ENCODE measurements at regions not wholly inside any gene's neighbourhood (a gene's known extent, or its start where the extent isn't known, plus 50 kb on each side); places are given as distances from the start of the nearest gene placed in this dataset.

DNA sequence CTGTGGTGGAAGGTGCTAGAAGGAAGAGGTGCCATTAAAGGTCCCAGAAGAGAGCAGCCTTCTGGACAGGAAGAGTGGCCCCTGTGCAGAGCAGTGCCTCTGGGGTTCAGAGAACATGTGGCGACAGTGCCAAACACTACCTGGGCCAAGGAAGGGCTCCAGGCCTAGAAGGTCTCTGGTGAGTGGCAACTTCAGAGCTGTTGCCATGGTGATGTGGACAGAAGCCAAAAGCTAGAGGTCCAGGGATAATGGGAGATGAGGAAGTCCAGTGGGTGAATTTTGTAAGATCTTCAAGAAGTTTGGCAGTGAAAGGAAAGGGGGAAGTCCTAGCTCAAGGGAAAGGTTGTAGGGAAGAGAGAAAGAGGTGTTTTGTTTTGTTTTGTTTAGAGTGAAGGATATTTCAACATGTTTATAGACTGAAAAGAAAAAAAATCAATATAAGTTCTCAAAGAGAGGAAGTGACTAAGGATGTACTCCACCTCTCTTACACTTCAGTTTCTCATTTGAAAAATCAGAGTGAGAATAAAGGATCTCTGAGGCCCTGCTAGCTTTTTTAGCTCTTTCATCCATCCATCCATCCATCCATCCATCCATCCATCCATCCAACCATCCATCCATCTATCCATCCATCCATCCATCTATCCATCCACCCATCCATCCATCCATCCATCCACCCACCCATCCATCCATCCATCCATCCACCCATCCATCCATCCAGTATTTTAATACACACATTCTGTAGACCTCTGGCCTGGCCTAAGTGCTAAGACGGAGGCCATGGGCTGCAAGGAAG, 77.1 kb upstream of the DUSP5 start:
- TF ChIP-seq, protein P1, sequence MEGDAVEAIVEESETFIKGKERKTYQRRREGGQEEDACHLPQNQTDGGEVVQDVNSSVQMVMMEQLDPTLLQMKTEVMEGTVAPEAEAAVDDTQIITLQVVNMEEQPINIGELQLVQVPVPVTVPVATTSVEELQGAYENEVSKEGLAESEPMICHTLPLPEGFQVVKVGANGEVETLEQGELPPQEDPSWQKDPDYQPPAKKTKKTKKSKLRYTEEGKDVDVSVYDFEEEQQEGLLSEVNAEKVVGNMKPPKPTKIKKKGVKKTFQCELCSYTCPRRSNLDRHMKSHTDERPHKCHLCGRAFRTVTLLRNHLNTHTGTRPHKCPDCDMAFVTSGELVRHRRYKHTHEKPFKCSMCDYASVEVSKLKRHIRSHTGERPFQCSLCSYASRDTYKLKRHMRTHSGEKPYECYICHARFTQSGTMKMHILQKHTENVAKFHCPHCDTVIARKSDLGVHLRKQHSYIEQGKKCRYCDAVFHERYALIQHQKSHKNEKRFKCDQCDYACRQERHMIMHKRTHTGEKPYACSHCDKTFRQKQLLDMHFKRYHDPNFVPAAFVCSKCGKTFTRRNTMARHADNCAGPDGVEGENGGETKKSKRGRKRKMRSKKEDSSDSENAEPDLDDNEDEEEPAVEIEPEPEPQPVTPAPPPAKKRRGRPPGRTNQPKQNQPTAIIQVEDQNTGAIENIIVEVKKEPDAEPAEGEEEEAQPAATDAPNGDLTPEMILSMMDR (IDR thresholded peaks at IDR 0.05; ENCODE audit: control extremely low read depth, extremely low read depth) = no peak
- Histone ChIP-seq H3K9ac (ENCODE audit: insufficient read depth in 1 of 2, low read length in 2 of 2) (no peak overlapping the region), H3K27ac (ENCODE audit: low read depth in 1 of 2, low read length in 1 of 2) (no peak overlapping the region), H3K36me3 (ENCODE audit: control insufficient read depth in 4 of 4, insufficient read depth in 4 of 4, low read length in 4 of 4) (no peaks in the 10 kb centered on the region), H3K9me3 (ENCODE audit: control insufficient read depth in 4 of 4, insufficient read depth in 3 of 4, low read length in 3 of 4) (no peaks in the 10 kb centered on the region), H3K4me1 (ENCODE audit: control insufficient read depth in 5 of 5, insufficient read depth in 5 of 5, low read length in 5 of 5) (peaks cover 0 to 9% (median 0%) of the 10 kb centered on the region in 5 donors), H3K27me3 (ENCODE audit: control insufficient read depth in 3 of 3, insufficient read depth in 3 of 3, low read length in 2 of 3) (no peaks in the 10 kb centered on the region), H3K4me3 (no peak overlapping the region)
- 84 to 94% methylated on average over 2 of the region's 2 CpGs for WGBS, 2 donors
- ATAC-seq (ENCODE audit: insufficient read depth, low FRiP score) (no peak), DNase-seq (peak in 2 of 3 donors; percentile 42 to 48)

DNA sequence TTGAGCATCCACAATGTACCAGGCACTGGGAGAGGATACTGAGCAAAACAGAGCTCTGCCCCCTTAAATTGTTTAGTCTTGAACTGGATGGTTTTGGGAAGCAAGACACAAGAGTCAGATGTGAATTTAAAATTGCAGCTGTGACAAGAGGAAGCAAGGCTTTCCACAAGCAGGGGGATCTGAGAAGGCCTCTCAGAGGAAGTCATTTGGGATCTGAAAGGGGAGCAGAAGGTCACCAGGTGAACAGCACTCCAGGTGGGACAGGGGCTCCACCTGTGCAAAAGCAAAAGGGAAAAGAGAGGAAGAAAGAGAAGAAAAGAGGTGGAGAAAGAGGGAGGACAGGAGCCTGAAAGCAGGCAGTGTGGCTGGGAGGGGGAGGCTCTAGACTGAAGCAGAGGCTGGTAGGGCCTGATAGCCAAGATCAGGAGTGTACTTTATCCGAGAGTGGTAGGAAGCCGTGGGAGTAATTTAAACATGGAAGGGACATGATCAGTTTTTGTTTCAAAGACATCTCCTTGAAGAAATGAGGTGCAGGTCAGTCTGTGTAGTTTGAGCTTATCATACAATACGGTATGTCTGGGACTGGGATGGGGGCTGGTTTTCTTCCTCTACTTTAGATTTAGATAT, 76.1 kb upstream of the DUSP5 start:
- Histone ChIP-seq H3K27me3 (ENCODE audit: control insufficient read depth in 3 of 3, insufficient read depth in 3 of 3, low read length in 2 of 3) (no peaks in the 10 kb centered on the region), H3K27ac (ENCODE audit: low read depth in 1 of 2, low read length in 1 of 2) (no peak overlapping the region), H3K4me3 (no peak overlapping the region), H3K9me3 (ENCODE audit: control insufficient read depth in 4 of 4, insufficient read depth in 3 of 4, low read length in 3 of 4) (no peaks in the 10 kb centered on the region), H3K9ac (ENCODE audit: insufficient read depth in 1 of 2, low read length in 2 of 2) (no peak overlapping the region), H3K36me3 (ENCODE audit: control insufficient read depth in 4 of 4, insufficient read depth in 4 of 4, low read length in 4 of 4) (no peaks in the 10 kb centered on the region), H3K4me1 (ENCODE audit: control insufficient read depth in 5 of 5, insufficient read depth in 5 of 5, low read length in 5 of 5) (peaks cover 0 to 9% (median 0%) of the 10 kb centered on the region in 5 donors)
- ATAC-seq (ENCODE audit: insufficient read depth, low FRiP score) (no peak), DNase-seq (no peak)
- TF ChIP-seq, protein P1 (IDR thresholded peaks at IDR 0.05; ENCODE audit: control extremely low read depth, extremely low read depth) = no peak
- WGBS, 2 donors = 63 to 68% methylated on average over 3 of the region's 3 CpGs

DNA sequence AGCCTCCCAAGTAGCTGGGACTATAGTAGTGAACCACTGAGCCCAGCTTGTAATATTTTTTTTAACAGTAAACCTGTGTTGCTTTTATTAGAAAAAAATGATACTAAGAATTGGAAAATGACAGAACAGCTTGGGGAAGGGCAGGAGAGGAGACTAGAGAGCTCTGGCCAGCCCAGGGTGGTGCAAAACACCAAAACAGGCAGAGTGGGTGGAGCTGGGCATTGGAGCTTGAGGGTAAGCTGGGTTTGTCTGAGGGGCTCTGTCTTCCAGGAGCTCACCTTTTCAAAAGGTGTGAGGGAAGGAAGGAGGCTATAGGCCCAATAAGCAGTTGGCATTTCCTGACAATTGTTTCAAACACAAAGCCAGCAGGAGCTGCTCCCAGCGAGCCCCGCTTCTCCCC, 75.2 kb upstream of the DUSP5 start:
- ATAC-seq (ENCODE audit: insufficient read depth, low FRiP score) (no peak), DNase-seq (no peak)
- Histone ChIP-seq H3K27me3 (ENCODE audit: control insufficient read depth in 3 of 3, insufficient read depth in 3 of 3, low read length in 2 of 3) (no peaks in the 10 kb centered on the region), H3K9ac (ENCODE audit: insufficient read depth in 1 of 2, low read length in 2 of 2) (no peak overlapping the region), H3K9me3 (ENCODE audit: control insufficient read depth in 4 of 4, insufficient read depth in 3 of 4, low read length in 3 of 4) (no peaks in the 10 kb centered on the region), H3K27ac (ENCODE audit: low read depth in 1 of 2, low read length in 1 of 2) (no peak overlapping the region), H3K36me3 (ENCODE audit: control insufficient read depth in 4 of 4, insufficient read depth in 4 of 4, low read length in 4 of 4) (no peaks in the 10 kb centered on the region), H3K4me1 (ENCODE audit: control insufficient read depth in 5 of 5, insufficient read depth in 5 of 5, low read length in 5 of 5) (peaks cover 0 to 5% (median 0%) of the 10 kb centered on the region in 5 donors), H3K4me3 (no peak overlapping the region)
- 98 to 100% methylated on average over 2 of the region's 2 CpGs for WGBS, 2 donors
- TF ChIP-seq, protein P1 (IDR thresholded peaks at IDR 0.05; ENCODE audit: control extremely low read depth, extremely low read depth) = no peak
